ENCODE measurements at regions not wholly inside any gene's neighbourhood (a gene's known extent, or its start where the extent isn't known, plus 50 kb on each side); places are given as distances from the start of the nearest gene placed in this dataset.

DNA sequence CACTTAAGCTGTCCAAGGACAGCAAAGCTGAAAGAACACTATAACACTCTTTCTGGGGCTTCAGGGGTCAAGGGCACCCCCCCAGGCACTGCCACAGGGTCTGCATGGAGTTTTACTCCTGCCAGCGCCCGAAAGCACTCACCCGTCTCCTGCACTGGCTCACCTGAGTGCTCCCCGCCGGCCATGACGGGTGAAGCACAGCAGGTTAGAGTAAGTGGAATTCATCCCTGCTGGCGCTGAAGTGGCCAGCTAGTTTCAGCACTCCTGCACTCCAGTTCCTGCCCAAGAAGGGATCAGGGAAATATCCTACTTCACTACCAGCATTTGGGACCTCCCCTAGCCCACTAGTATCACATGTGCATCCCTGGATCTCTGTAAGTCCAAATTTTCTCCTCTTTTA is 516.0 kb downstream of the ZNF608 start:
- no peaks in the 10 kb centered on the region for H3K79me2 ChIP-seq (ENCODE audit: insufficient read depth, low read depth, low read length)
- no peaks in the 10 kb centered on the region; the same call in 1 of the 2 replicates for H3K9me2 ChIP-seq (ENCODE audit: insufficient read depth, low read length)
- no peak for DNase-seq (ENCODE audit: low spot score)
- TF ChIP-seq EZH2phosphoT487 (IDR thresholded peaks at IDR 0.05; ENCODE audit: borderline replicate concordance, low read depth, low read length) = no peak
- TF ChIP-seq, protein P1, sequence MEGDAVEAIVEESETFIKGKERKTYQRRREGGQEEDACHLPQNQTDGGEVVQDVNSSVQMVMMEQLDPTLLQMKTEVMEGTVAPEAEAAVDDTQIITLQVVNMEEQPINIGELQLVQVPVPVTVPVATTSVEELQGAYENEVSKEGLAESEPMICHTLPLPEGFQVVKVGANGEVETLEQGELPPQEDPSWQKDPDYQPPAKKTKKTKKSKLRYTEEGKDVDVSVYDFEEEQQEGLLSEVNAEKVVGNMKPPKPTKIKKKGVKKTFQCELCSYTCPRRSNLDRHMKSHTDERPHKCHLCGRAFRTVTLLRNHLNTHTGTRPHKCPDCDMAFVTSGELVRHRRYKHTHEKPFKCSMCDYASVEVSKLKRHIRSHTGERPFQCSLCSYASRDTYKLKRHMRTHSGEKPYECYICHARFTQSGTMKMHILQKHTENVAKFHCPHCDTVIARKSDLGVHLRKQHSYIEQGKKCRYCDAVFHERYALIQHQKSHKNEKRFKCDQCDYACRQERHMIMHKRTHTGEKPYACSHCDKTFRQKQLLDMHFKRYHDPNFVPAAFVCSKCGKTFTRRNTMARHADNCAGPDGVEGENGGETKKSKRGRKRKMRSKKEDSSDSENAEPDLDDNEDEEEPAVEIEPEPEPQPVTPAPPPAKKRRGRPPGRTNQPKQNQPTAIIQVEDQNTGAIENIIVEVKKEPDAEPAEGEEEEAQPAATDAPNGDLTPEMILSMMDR (conservative IDR thresholded peaks at IDR 0.05; ENCODE audit: low read length) = no peak
- ChIA-PET POLR2A (no interaction called here), CTCF (ENCODE audit: unreplicated experiment) (interaction anchor here (1.0 kb wide), 1 partner anchor 408 kb away, joined by 4 read pairs; no protein-coding TSS in a partner anchor)
- no peak overlapping the region for H3K27ac ChIP-seq (ENCODE audit: low read depth, low read length, poor library complexity, severe bottlenecking)
- no peaks in the 10 kb centered on the region for H3K9me3 ChIP-seq (ENCODE audit: low read length)
- H3K4me2 ChIP-seq (ENCODE audit: low read length) = no peak overlapping the region
- no peak overlapping the region for H3K4me3 ChIP-seq (ENCODE audit: low read depth, low read length, poor library complexity, severe bottlenecking)
- no peaks in the 10 kb centered on the region for H3K4me1 ChIP-seq (ENCODE audit: insufficient read depth, low read length, poor library complexity, severe bottlenecking)
- H4K20me1 ChIP-seq (ENCODE audit: insufficient read depth, low read length) = no peaks in the 10 kb centered on the region
- no peaks in the 10 kb centered on the region for H3K36me3 ChIP-seq (ENCODE audit: insufficient read depth, low read length)
- no TSS peak for BruUV-seq (replicated peaks)
- no peak overlapping the region for H2AFZ ChIP-seq (ENCODE audit: low read length)
- intact Hi-C loops (cut with micrococcal nuclease; ENCODE audit: unreplicated experiment) = no loop called here

DNA sequence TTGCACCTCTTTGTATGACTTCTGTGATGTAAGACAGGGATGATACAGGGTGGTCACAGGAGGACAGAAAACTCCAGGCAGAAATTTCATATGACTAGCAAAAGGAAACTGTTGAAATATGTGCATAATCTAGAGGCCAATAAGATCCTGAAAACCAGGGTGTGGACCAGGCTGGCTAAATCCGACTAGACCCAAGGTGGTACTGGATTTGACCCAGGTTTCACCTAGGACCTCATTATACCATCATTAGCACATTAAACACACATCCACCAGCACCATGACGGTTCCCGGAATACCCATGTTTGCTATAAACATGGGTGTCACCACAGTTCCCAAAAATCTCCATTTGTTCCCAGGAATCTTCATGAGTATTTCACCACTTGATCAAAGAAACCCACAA is 517.1 kb downstream of the ZNF608 start:
- ChIA-PET POLR2A (no interaction called here), CTCF (ENCODE audit: unreplicated experiment) (no interaction called here)
- no peaks in the 10 kb centered on the region for H3K4me1 ChIP-seq (ENCODE audit: insufficient read depth, low read length, poor library complexity, severe bottlenecking)
- H3K9me2 ChIP-seq (ENCODE audit: insufficient read depth, low read length) = no peaks in the 10 kb centered on the region; the same call in 1 of the 2 replicates
- no peaks in the 10 kb centered on the region for H3K79me2 ChIP-seq (ENCODE audit: insufficient read depth, low read depth, low read length)
- no peaks in the 10 kb centered on the region for H3K36me3 ChIP-seq (ENCODE audit: insufficient read depth, low read length)
- TF ChIP-seq, protein P1 (conservative IDR thresholded peaks at IDR 0.05; ENCODE audit: low read length) = no peak
- TF ChIP-seq EZH2phosphoT487 (IDR thresholded peaks at IDR 0.05; ENCODE audit: borderline replicate concordance, low read depth, low read length) = no peak
- H3K27ac ChIP-seq (ENCODE audit: low read depth, low read length, poor library complexity, severe bottlenecking) = no peak overlapping the region
- no peak overlapping the region for H3K4me2 ChIP-seq (ENCODE audit: low read length)
- H3K4me3 ChIP-seq (ENCODE audit: low read depth, low read length, poor library complexity, severe bottlenecking) = no peak overlapping the region
- no TSS peak for BruUV-seq (replicated peaks)
- H4K20me1 ChIP-seq (ENCODE audit: insufficient read depth, low read length) = no peaks in the 10 kb centered on the region
- intact Hi-C loops (cut with micrococcal nuclease; ENCODE audit: unreplicated experiment) = no loop called here
- no peak overlapping the region for H2AFZ ChIP-seq (ENCODE audit: low read length)
- DNase-seq (ENCODE audit: low spot score) = no peak
- no peaks in the 10 kb centered on the region for H3K9me3 ChIP-seq (ENCODE audit: low read length)

DNA sequence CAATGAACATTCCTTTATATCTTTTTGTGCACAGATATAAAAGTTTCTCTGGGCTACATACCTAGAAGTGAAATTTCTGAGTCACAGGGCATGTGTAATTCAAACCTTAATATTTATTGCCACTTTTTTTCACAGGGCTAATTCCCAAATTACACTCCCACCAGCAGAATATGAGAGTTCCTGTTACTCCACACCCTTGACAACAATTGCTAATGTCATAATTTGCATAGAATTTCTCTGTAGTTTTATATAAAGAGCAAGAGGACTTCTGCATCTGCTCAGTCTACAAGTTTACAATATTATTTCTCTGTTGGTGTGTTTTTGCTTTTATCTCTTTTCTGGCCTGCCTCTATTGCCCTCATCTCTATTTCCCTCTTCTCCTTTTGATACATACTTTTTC is 518.5 kb downstream of the ZNF608 start:
- intact Hi-C loops (cut with micrococcal nuclease; ENCODE audit: unreplicated experiment) = no loop called here
- H3K9me2 ChIP-seq (ENCODE audit: insufficient read depth, low read length) = no peaks in the 10 kb centered on the region; the same call in 1 of the 2 replicates
- no peaks in the 10 kb centered on the region for H3K4me1 ChIP-seq (ENCODE audit: insufficient read depth, low read length, poor library complexity, severe bottlenecking)
- no peaks in the 10 kb centered on the region for H4K20me1 ChIP-seq (ENCODE audit: insufficient read depth, low read length)
- DNase-seq (ENCODE audit: low spot score) = no peak
- no peaks in the 10 kb centered on the region for H3K36me3 ChIP-seq (ENCODE audit: insufficient read depth, low read length)
- no peak overlapping the region for H2AFZ ChIP-seq (ENCODE audit: low read length)
- no peak overlapping the region for H3K4me2 ChIP-seq (ENCODE audit: low read length)
- no peak overlapping the region for H3K4me3 ChIP-seq (ENCODE audit: low read depth, low read length, poor library complexity, severe bottlenecking)
- TF ChIP-seq EZH2phosphoT487 (IDR thresholded peaks at IDR 0.05; ENCODE audit: borderline replicate concordance, low read depth, low read length) = no peak
- TF ChIP-seq, protein P1 (conservative IDR thresholded peaks at IDR 0.05; ENCODE audit: low read length) = no peak
- CTCF ChIA-PET (ENCODE audit: unreplicated experiment) = no interaction called here
- no TSS peak for BruUV-seq (replicated peaks)
- H3K79me2 ChIP-seq (ENCODE audit: insufficient read depth, low read depth, low read length) = no peaks in the 10 kb centered on the region
- POLR2A ChIA-PET = interaction anchor here (0.8 kb wide), 1 partner anchor 41 kb away, joined by 3 read pairs; no protein-coding TSS in a partner anchor
- H3K27ac ChIP-seq (ENCODE audit: low read depth, low read length, poor library complexity, severe bottlenecking) = no peak overlapping the region
- H3K9me3 ChIP-seq (ENCODE audit: low read length) = no peaks in the 10 kb centered on the region
